Mucosa of descending colon (tissue), 3 donors: ENCODE measurements at regions not wholly inside any gene's neighbourhood (a gene's known extent, or its start where the extent isn't known, plus 50 kb on each side); places are given as distances from the start of the nearest gene placed in this dataset.

Experiments used
- ATAC-seq: fragments of 200-7000 bp; cut with Tn5 transposase; one replicate; pipeline ENCODE4 v1.9.1; 2020; ENCODE audit warnings: mild to moderate bottlenecking, moderate library complexity
- DNase-seq, 3 donors: peaks; one replicate each; pipeline ENCODE4 v3.0.0-alpha.2; 2020
- H3K36me3 ChIP-seq: fragments of 200-600 bp; one replicate; pipeline ENCODE4 v1.8.0; 2021; ENCODE audit warnings: low read depth, mild to moderate bottlenecking
- H3K4me1 ChIP-seq: fragments of 200-600 bp; one replicate; pipeline ENCODE4 v1.8.0; 2021; ENCODE audit warnings: low read depth, mild to moderate bottlenecking
- H3K4me3 ChIP-seq: fragments of 200-600 bp; one replicate; pipeline ENCODE4 v1.8.0; 2021; ENCODE audit warnings: mild to moderate bottlenecking
- H3K9me3 ChIP-seq: fragments of 200-600 bp; one replicate; pipeline ENCODE4 v1.8.0; 2021; ENCODE audit warnings: mild to moderate bottlenecking
- intact Hi-C, 2 donors: fragments of 100-400 bp; cut with DNase I in 1 of 2; cut with micrococcal nuclease in 1 of 2; formaldehyde crosslinking; loops; one replicate each; pipeline versions ENCODE4 v1.11.0 to v1.11.1; 2022; cut with DNase I, micrococcal nuclease
- TF ChIP-seq, protein P1 (sequence below): fragments of 200-600 bp; IDR thresholded peaks from one replicate; pipeline ENCODE4 v1.8.0; 2022; ENCODE audit warnings: antibody characterized with exemption, mild to moderate bottlenecking
- donor health status: DM: no; HTN: no; CAD: no; lungs with moderate emphysema.
- donor health status: DM: no; HTN: no; CAD: no.
- donor health status: DM: no; HTN: yes; CAD: no.

DNA sequence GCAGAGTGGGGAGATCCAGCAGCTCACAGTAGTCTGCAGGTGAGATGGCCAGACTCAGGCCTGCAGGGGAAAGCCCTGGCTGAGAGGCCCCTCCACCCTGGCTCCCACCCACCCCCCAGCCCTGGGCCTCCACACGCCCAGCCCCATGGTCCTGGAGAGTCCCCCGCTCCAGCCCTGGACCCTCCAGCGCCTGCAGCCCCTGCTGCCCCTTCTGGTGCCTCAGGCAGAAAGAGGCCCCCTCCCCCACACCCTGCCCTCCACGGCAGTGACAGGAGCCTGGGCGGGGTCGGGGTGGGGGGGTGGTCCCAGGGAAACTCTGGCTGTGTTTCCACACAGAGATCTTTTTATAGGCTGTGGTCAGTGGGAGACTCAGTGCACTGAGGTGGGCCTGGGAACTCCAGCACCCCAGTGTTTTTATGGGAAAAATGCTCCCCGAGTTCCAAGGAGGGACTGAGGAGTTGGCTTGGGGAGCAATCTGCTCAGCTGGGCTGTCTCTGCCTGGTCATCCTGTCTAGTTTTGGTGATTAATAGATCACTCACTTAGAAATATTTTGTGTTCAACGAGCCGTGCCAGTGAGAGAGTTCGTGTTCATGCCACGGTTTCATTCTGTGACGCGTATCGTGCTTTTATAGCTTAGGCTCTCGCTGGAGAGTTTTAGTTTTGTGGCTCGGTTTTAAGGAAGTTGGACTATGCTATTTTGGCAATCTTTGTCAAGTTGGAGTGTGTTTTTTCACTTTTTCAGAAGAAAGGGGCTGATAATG is 53.1 kb upstream of the HGFAC start:
- peak in 1 of 3 donors; percentile 44 for DNase-seq
- TF ChIP-seq, protein P1, sequence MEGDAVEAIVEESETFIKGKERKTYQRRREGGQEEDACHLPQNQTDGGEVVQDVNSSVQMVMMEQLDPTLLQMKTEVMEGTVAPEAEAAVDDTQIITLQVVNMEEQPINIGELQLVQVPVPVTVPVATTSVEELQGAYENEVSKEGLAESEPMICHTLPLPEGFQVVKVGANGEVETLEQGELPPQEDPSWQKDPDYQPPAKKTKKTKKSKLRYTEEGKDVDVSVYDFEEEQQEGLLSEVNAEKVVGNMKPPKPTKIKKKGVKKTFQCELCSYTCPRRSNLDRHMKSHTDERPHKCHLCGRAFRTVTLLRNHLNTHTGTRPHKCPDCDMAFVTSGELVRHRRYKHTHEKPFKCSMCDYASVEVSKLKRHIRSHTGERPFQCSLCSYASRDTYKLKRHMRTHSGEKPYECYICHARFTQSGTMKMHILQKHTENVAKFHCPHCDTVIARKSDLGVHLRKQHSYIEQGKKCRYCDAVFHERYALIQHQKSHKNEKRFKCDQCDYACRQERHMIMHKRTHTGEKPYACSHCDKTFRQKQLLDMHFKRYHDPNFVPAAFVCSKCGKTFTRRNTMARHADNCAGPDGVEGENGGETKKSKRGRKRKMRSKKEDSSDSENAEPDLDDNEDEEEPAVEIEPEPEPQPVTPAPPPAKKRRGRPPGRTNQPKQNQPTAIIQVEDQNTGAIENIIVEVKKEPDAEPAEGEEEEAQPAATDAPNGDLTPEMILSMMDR, result no peak
- intact Hi-C loops, result no loop called here
- ATAC-seq, result peak; percentile 22
- peaks cover 6% of the 10 kb centered on the region for H3K4me1 ChIP-seq
- H3K4me3 ChIP-seq, result no peak overlapping the region
- no peaks in the 10 kb centered on the region for H3K36me3 ChIP-seq
- H3K9me3 ChIP-seq, result no peaks in the 10 kb centered on the region

DNA sequence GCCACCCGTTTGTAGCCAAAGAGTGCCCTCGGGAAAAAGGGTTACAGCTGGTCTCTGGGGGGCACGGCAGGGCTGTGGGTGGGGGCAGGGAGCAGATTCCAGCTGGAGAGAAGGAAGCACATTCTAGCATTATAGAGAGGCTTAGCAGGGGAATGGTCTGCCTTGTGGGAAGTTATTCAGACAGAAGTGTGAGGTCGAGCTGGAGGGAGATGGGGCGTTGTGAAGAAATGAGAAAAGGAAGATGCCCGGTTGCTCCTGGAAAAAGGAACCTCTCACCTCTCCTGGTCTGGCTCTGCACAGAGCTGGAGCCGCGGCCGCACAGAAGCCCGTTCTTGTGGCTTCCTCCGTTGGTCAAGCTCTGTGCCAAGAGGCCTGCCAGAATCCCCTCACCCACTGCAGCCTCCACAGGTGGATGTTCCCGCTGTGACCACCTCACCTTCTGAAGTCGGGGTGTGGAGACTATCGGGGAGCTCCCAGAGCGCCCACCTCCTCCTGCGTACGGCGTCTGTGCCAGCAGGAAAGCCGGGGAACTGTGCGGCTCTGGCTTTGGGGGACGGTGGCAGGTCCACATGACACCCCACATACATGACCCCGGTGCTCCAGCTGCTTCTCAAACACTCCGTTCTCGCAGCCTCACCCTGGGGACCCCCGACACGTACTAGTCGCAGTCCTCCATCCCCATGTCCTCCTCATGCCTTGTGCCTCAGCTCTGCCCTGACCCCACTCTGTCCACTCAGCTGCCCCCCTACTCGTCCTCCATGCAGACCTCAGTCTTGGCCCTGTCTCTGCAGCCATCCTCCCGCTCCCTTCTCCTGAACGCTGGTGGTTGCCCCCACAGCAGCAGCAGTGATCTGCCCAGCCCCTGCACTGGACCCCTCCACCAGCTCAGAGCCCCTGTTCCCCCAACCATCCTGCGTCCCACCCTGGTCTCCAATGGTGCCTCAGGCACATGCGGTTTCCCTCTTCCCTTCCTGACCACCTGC is 52.2 kb upstream of the HGFAC start:
- TF ChIP-seq, protein P1, result no peak
- no peak overlapping the region for H3K4me3 ChIP-seq

DNA sequence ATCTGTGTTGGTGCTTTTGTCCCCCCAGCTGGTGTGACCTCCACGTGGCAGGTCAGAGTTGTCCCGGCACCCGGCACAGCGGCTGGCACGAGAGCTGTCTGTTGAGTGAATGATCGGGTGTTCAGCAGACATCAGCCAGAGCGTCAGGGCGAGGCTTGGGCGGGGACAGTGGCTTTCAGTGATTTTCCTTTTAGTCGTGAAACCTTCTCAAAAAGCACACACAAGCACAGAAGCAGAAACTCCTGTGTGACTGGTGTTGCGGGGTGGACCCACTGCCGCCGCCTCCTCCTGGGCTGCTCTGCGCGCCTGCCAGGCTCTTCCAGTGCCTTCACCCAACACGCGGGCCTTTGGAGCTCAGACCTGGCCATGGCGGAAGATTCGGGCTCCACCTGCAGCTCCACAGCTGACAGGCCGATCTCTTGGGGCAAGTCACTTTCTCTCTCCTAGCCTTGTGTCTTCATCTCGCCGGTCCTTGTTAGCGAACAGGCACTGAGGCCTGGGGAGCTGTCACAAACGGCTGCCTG is 51.4 kb upstream of the HGFAC start:
- H3K9me3 ChIP-seq, result no peaks in the 10 kb centered on the region
- TF ChIP-seq, protein P1, result no peak

More for the DNA sequence above, 52.2 kb upstream of the HGFAC start:
- H3K9me3 ChIP-seq, result no peaks in the 10 kb centered on the region
- ATAC-seq (no peak), DNase-seq (no peak)
- peaks cover 5% of the 10 kb centered on the region for H3K4me1 ChIP-seq
- intact Hi-C loops, result no loop called here
- no peaks in the 10 kb centered on the region for H3K36me3 ChIP-seq

DNA sequence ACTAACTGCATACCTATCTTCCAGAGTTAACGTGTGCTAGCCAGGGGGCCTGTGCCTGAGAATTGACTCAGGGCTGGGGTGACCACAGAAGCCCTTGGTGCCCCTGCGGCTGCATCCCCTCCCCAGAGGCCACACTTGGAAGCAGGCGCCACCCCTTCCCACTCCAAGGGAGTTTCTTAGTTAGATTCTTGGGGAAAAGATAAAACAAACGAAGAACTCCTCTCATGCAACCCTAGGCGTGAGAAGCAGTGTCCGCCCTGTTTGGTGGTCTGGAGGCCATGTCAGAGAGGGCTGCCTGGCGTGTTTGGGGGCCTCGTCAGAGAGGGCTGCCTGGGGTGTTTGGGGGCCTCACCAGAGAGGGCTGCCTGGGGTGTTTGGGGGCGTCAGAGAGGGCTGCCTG is 50.3 kb upstream of the HGFAC start:
- DNase-seq (no peak), ATAC-seq (no peak)
- H3K4me3 ChIP-seq, result no peak overlapping the region
- H3K4me1 ChIP-seq, result peaks cover 2% of the 10 kb centered on the region
- intact Hi-C loops, result no loop called here
- H3K36me3 ChIP-seq, result no peaks in the 10 kb centered on the region
- H3K9me3 ChIP-seq, result no peaks in the 10 kb centered on the region
- TF ChIP-seq, protein P1, result no peak

More for the DNA sequence above, 51.4 kb upstream of the HGFAC start:
- H3K4me1 ChIP-seq, result peaks cover 2% of the 10 kb centered on the region
- no peak for DNase-seq
- intact Hi-C loops, result no loop called here
- H3K36me3 ChIP-seq, result no peaks in the 10 kb centered on the region
- ATAC-seq, result no peak
- no peak overlapping the region for H3K4me3 ChIP-seq
